ENCODE measurements at regions not wholly inside any gene's neighbourhood (a gene's known extent, or its start where the extent isn't known, plus 50 kb on each side); places are given as distances from the start of the nearest gene placed in this dataset.

DNA sequence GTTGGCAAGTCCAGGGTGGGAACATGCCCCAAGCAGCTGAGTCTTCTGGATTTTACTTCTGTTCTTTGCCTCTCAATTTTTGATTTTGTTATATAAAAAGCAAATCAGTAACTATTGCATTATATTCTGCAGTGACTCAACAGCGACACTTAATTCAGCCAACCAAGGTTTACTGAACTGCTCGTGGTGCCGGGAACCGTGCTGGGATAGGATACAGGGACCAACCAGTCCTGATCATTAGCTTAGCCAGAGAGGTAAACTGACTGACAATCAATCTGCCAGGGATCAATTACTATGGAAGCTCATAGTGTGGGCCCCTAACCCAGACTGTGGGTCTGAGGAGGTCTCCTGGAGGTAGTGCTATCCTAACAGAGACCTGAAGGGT is 68.4 kb upstream of the ZNF281 start:
- intact Hi-C loops (cut with DNase I) = no loop called here

DNA sequence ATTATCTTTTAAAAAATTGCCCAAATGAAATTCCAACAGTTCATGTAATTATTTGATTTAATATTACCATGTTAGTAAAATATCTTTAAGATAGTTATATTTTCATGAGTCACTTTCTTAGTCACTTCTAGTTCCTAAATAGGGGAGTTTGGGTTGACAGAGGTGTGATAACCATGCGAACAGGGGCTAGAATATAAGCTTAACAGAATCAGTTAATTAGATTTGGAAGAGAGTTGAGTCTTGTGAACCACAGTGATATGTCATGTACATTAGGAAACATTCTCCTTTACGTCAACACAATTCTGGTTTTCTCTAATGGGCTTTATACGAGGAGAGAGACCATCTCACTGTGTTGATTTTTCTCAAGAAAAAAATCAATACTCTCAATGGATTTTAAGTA is 64.8 kb upstream of the ZNF281 start:
- H3K27ac ChIP-seq = no peak overlapping the region
- intact Hi-C loops (cut with DNase I) = no loop called here
- no peak for DNase-seq
- WGBS, 4 donors = 58 to 70% (median 67%) methylated on average over 3 of the region's 3 CpGs
- H3K27me3 ChIP-seq = no peaks in the 10 kb centered on the region
- no peaks in the 10 kb centered on the region for H3K4me1 ChIP-seq (replicated peaks in 1 of 2)
- no peak overlapping the region for H3K4me3 ChIP-seq
- H3K9me3 ChIP-seq (replicated peaks in 1 of 3) = no peaks in the 10 kb centered on the region
- no peaks in the 10 kb centered on the region for H3K36me3 ChIP-seq (replicated peaks in 1 of 2)
- TF ChIP-seq POLR2A (IDR thresholded peaks at IDR 0.05) = no peak
- TF ChIP-seq, protein P1, sequence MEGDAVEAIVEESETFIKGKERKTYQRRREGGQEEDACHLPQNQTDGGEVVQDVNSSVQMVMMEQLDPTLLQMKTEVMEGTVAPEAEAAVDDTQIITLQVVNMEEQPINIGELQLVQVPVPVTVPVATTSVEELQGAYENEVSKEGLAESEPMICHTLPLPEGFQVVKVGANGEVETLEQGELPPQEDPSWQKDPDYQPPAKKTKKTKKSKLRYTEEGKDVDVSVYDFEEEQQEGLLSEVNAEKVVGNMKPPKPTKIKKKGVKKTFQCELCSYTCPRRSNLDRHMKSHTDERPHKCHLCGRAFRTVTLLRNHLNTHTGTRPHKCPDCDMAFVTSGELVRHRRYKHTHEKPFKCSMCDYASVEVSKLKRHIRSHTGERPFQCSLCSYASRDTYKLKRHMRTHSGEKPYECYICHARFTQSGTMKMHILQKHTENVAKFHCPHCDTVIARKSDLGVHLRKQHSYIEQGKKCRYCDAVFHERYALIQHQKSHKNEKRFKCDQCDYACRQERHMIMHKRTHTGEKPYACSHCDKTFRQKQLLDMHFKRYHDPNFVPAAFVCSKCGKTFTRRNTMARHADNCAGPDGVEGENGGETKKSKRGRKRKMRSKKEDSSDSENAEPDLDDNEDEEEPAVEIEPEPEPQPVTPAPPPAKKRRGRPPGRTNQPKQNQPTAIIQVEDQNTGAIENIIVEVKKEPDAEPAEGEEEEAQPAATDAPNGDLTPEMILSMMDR (IDR thresholded peaks at IDR 0.05) = no peak

More for the DNA sequence above, 68.4 kb upstream of the ZNF281 start:
- WGBS, 4 donors = 86 to 95% (median 90%) methylated on average over 4 of the region's 4 CpGs
- Histone ChIP-seq H3K4me1 (replicated peaks in 1 of 2) (no peaks in the 10 kb centered on the region), H3K27me3 (no peaks in the 10 kb centered on the region), H3K9me3 (replicated peaks in 1 of 3) (no peaks in the 10 kb centered on the region), H3K36me3 (replicated peaks in 1 of 2) (no peaks in the 10 kb centered on the region), H3K4me3 (no peak overlapping the region), H3K27ac (no peak overlapping the region)
- no peak for DNase-seq
- TF ChIP-seq POLR2A (IDR thresholded peaks at IDR 0.05) = no peak

DNA sequence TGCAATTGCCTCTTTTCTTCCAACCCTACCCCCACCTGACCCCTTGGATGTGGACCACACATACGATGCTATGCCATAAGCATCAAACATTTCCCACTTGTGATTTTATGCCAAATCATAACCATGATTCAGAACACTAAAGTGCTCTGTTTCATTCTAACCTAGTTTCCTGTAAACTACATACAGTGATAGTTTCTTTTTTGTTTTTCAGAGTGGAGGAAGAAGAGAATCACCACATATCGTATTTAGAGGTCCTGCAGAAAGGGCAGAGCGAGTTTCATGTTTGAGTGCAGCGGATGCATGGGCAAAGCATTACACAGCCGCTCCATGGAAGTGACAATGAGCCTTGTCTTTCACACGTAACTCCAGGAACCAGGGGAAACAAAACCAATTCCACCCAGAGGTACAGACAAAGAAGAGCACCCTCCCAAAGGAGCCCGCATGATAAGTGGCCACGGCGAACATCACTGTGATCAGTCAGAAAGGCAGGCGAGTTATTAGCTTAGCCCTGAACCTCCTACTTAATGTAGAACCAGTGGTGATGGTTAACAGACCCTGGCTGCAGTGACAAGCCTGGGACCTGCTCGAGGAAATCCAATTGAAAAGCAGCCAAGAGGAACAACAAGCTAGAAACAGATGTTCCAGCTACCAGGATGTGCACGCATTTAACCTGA is 64.0 kb upstream of the ZNF281 start:
- H3K36me3 ChIP-seq (replicated peaks in 1 of 2) = no peaks in the 10 kb centered on the region
- H3K27me3 ChIP-seq = peaks cover 3% of the 10 kb centered on the region
- intact Hi-C loops (cut with DNase I) = no loop called here
- no peaks in the 10 kb centered on the region for H3K4me1 ChIP-seq (replicated peaks in 1 of 2)
- no peak overlapping the region for H3K27ac ChIP-seq
- no peaks in the 10 kb centered on the region for H3K9me3 ChIP-seq (replicated peaks in 1 of 3)
- H3K4me3 ChIP-seq = no peak overlapping the region
- no peak for TF ChIP-seq POLR2A (IDR thresholded peaks at IDR 0.05)
- TF ChIP-seq, protein P1 (IDR thresholded peaks at IDR 0.05) = no peak
- DNase-seq = peak in 1 of 7 donors; percentile 57
- 46 to 56% (median 51%) methylated on average over 12 of the region's 12 CpGs for WGBS, 4 donors

DNA sequence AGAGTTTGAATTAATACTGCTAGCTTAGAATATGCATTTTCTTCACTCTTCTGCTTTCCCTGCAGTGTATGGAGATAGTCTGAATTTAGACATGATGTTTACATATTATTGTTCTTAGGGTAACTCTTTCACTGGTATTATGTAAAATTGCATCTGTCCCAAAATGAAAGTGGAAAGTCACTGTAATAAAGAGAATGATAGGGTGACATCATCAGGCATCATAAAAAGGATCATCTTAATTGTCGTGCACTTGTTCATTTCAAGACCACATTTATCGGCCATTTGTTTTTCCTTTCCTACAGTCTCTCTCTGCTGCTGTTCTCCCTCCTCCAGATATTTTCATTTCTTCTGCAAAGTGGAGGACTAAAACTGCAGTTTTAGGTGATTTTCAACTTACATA is 61.9 kb upstream of the ZNF281 start:
- no peaks in the 10 kb centered on the region for H3K36me3 ChIP-seq (replicated peaks in 1 of 2)
- no peak overlapping the region for H3K27ac ChIP-seq
- no peak overlapping the region for H3K4me3 ChIP-seq
- DNase-seq = no peak
- no peaks in the 10 kb centered on the region for H3K4me1 ChIP-seq (replicated peaks in 1 of 2)
- intact Hi-C loops (cut with DNase I) = no loop called here
- 75 to 91% (median 85%) methylated on average over 2 of the region's 2 CpGs for WGBS, 4 donors
- peaks cover 3% of the 10 kb centered on the region for H3K27me3 ChIP-seq
- no peaks in the 10 kb centered on the region for H3K9me3 ChIP-seq (replicated peaks in 1 of 3)
- TF ChIP-seq, protein P1 (IDR thresholded peaks at IDR 0.05) = no peak
- no peak for TF ChIP-seq POLR2A (IDR thresholded peaks at IDR 0.05)

Data from adrenal gland (tissue), 9 donors.